H1 (cell line): ENCODE measurements at regions not wholly inside any gene's neighbourhood (a gene's known extent, or its start where the extent isn't known, plus 50 kb on each side); places are given as distances from the start of the nearest gene placed in this dataset.

Source experiments
- CHD1 ChIP-seq: IDR thresholded peaks from 2 replicates; pipeline ENCODE4 v1.6.1; 2012; ENCODE audit warnings: low read depth, low read length, improper control_type of control experiment

GRCh38 chr13:47502166-47502565 lies 498.9 kb downstream of the SUCLA2 start (continued):
- no peak for TF ChIP-seq CHD1
